ENCODE measurements at regions not wholly inside any gene's neighbourhood (a gene's known extent, or its start where the extent isn't known, plus 50 kb on each side); places are given as distances from the start of the nearest gene placed in this dataset.

DNA sequence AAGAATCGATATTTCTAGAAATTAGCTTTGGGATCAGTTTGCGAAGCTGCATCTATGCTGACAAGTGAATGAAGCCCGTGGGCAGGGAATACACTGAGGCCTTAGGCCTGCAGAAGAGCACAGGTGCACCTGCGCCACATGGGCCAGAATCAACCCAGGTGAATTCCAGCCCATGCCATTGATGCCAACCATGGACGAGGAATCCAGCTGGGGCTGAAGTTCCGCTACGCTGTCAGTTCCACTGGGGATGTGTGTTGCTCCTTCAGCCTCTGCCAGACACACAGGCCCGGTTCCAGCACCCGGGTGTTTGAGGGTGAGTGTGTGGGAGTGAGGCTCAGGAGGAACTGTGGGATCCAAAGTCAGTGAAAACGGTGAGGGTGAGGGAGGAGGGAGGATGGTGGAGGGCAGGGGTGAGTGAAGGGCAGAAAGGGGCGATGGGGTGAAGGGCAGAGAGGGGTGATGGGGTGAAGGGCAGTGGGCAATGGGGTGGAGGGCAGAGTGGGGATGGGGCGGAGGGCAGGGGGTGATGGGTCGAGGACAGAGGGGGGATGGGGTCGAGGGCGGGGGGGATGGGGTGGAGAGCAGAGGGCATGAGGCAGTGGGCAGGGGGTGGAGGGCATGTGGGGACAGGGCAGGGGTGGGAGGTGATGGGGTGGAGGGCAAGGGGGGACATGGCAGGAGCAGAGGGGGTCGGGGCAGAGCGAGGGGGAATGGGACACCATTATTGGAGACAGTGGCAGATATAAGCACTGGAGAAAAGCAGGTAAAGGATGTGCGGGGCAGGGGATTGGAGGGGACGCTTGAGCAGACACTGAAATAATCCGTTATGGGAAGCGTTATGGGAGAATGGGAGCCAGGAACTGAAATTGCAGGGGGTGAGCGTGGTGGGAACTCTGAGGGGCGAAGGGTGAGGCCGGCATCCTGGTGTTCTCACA, 931.6 kb downstream of the BRD1 start:
- Histone ChIP-seq H3K4me2 (ENCODE audit: low read length) (no peak overlapping the region), H3K27me3 (ENCODE audit: control insufficient read depth, low read length) (no peaks in the 10 kb centered on the region), H3K4me1 (ENCODE audit: control insufficient read depth, low read length) (no peaks in the 10 kb centered on the region), H3F3A (ENCODE audit: control insufficient read depth, insufficient read depth) (no peaks in the 10 kb centered on the region), H4K20me1 (ENCODE audit: control insufficient read depth, insufficient read depth, low read depth, low read length) (no peaks in the 10 kb centered on the region), H3K27ac (ENCODE audit: low read depth, low read length) (no peak overlapping the region), H3K36me3 (ENCODE audit: control insufficient read depth, low read length) (no peaks in the 10 kb centered on the region), H3K79me2 (ENCODE audit: control insufficient read depth, low read length) (no peaks in the 10 kb centered on the region), H3K9me3 (ENCODE audit: control insufficient read depth, insufficient read depth, low read length) (no peaks in the 10 kb centered on the region), H3K9me2 (replicated peaks; ENCODE audit: control insufficient read depth, low read length) (no peaks in the 10 kb centered on the region), H3K4me3 (ENCODE audit: low read length) (no peak overlapping the region)
- TF ChIP-seq, protein P1, sequence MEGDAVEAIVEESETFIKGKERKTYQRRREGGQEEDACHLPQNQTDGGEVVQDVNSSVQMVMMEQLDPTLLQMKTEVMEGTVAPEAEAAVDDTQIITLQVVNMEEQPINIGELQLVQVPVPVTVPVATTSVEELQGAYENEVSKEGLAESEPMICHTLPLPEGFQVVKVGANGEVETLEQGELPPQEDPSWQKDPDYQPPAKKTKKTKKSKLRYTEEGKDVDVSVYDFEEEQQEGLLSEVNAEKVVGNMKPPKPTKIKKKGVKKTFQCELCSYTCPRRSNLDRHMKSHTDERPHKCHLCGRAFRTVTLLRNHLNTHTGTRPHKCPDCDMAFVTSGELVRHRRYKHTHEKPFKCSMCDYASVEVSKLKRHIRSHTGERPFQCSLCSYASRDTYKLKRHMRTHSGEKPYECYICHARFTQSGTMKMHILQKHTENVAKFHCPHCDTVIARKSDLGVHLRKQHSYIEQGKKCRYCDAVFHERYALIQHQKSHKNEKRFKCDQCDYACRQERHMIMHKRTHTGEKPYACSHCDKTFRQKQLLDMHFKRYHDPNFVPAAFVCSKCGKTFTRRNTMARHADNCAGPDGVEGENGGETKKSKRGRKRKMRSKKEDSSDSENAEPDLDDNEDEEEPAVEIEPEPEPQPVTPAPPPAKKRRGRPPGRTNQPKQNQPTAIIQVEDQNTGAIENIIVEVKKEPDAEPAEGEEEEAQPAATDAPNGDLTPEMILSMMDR (IDR thresholded peaks at IDR 0.05; ENCODE audit: low read depth, low read length, poor library complexity, severe bottlenecking), result no peak
- no peak for TF ChIP-seq EZH2phosphoT487 (IDR thresholded peaks at IDR 0.05; ENCODE audit: borderline replicate concordance, low read length)

DNA sequence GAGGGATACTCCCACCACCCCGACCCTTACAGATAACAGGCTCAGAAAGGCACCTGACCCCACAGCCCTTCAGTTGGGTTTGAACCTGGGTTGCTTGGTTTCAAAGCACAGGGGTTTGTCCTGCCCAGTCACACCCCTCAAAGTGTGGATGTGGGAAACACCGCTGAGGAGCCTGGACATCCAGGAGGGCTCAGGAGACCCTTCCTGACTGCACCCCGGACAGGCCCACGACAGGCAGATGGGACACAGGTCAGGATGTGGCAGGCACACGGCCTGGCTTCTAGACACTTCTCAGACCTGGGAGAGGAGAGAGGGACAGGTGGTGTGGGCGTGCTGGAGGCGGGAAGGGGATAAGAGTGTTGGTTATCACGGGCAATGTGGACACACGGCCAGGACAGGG, 932.3 kb downstream of the BRD1 start:
- Histone ChIP-seq H3K27me3 (ENCODE audit: control insufficient read depth, low read length) (no peaks in the 10 kb centered on the region), H3K4me2 (ENCODE audit: low read length) (no peak overlapping the region), H3F3A (ENCODE audit: control insufficient read depth, insufficient read depth) (no peaks in the 10 kb centered on the region), H4K20me1 (ENCODE audit: control insufficient read depth, insufficient read depth, low read depth, low read length) (no peaks in the 10 kb centered on the region), H3K4me3 (ENCODE audit: low read length) (no peak overlapping the region), H3K4me1 (ENCODE audit: control insufficient read depth, low read length) (no peaks in the 10 kb centered on the region), H3K27ac (ENCODE audit: low read depth, low read length) (no peak overlapping the region), H3K36me3 (ENCODE audit: control insufficient read depth, low read length) (no peaks in the 10 kb centered on the region), H3K9me3 (ENCODE audit: control insufficient read depth, insufficient read depth, low read length) (no peaks in the 10 kb centered on the region), H3K9me2 (replicated peaks; ENCODE audit: control insufficient read depth, low read length) (no peaks in the 10 kb centered on the region), H3K79me2 (ENCODE audit: control insufficient read depth, low read length) (no peaks in the 10 kb centered on the region)
- TF ChIP-seq, protein P1 (IDR thresholded peaks at IDR 0.05; ENCODE audit: low read depth, low read length, poor library complexity, severe bottlenecking), result no peak
- TF ChIP-seq EZH2phosphoT487 (IDR thresholded peaks at IDR 0.05; ENCODE audit: borderline replicate concordance, low read length), result no peak

DNA sequence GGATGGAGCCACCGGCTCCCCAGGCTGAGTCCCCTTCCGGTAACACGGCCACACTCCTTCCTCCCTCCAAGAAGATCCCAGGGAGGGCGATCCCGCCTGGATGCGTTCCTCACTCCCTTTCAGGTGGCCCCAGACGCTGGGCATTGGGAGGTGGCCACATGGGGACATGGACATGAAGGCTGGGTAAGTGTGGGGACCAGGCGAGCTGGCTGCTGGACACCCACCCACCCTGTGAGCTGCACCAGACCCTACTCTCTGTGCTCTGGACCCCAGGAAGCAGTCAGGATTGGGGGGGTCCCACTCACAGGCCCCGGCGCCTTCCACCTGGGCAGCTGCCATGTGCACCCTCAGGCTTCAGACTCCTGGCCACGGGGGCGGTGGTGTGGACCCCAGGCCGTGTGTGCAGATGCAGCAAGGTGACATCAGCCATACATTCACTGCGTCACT, 932.8 kb downstream of the BRD1 start:
- Histone ChIP-seq H3K79me2 (ENCODE audit: control insufficient read depth, low read length) (no peaks in the 10 kb centered on the region), H3K36me3 (ENCODE audit: control insufficient read depth, low read length) (no peaks in the 10 kb centered on the region), H3K27ac (ENCODE audit: low read depth, low read length) (no peak overlapping the region), H3K27me3 (ENCODE audit: control insufficient read depth, low read length) (no peaks in the 10 kb centered on the region), H3K4me2 (ENCODE audit: low read length) (no peak overlapping the region), H3K9me3 (ENCODE audit: control insufficient read depth, insufficient read depth, low read length) (no peaks in the 10 kb centered on the region), H3K4me1 (ENCODE audit: control insufficient read depth, low read length) (no peaks in the 10 kb centered on the region), H3F3A (ENCODE audit: control insufficient read depth, insufficient read depth) (no peaks in the 10 kb centered on the region), H4K20me1 (ENCODE audit: control insufficient read depth, insufficient read depth, low read depth, low read length) (no peaks in the 10 kb centered on the region), H3K9me2 (replicated peaks; ENCODE audit: control insufficient read depth, low read length) (no peaks in the 10 kb centered on the region), H3K4me3 (ENCODE audit: low read length) (no peak overlapping the region)
- TF ChIP-seq, protein P1 (IDR thresholded peaks at IDR 0.05; ENCODE audit: low read depth, low read length, poor library complexity, severe bottlenecking), result no peak
- TF ChIP-seq EZH2phosphoT487 (IDR thresholded peaks at IDR 0.05; ENCODE audit: borderline replicate concordance, low read length), result no peak
